HepG2 (cell line): ENCODE measurements at regions not wholly inside any gene's neighbourhood (a gene's known extent, or its start where the extent isn't known, plus 50 kb on each side); places are given as distances from the start of the nearest gene placed in this dataset.

Experiments
- ATAC-seq: fragments of 200-7000 bp; cut with Tn5 transposase; 3 replicates; pipeline ENCODE4 v1.9.1; 2020; ENCODE audit warnings: mild to moderate bottlenecking, moderate library complexity
- BruUV-seq: library from RNA; stranded (reverse); fragments of 400-500 nt; replicated peaks from 2 replicates; lab custom pipeline; 2021; lab: Mats Ljungman, UMichigan
- CTCF ChIA-PET: fragments of 300-600 bp; formaldehyde crosslinking; extraction: SDS; loops from one replicate; lab custom pipeline; 2021; ENCODE audit warnings: low total read pairs, inconsistent platforms, low intra/inter-chr PET ratio; lab: Yijun Ruan, JAX
- POLR2A ChIA-PET: fragments of 350-600 bp; sonication (Branson Sonifier 250); formaldehyde crosslinking; loops from one replicate; lab custom pipeline; 2020; ENCODE audit warnings: antibody characterized with exemption, inconsistent platforms; lab: Yijun Ruan, JAX
- DNase-seq: peaks from one replicate; pipeline ENCODE4 v3.0.0-alpha.2; 2015; ENCODE audit warnings: low spot score
- FAIRE-seq: peaks from 3 replicates; lab custom pipeline; 2011; peaks lifted over from hg19 to GRCh38; lab: Jason Lieb, UNC
- H2AFZ ChIP-seq: one replicate; pipeline ENCODE4 v1.6.1; 2011; ENCODE audit warnings: low read length, inconsistent platforms
- H3K27ac ChIP-seq: fragments of 300-600 bp; 3 replicates; pipeline ENCODE4 v1.8.0; 2011; ENCODE audit warnings: mixed run types, mild to moderate bottlenecking, mixed read lengths, low read length, inconsistent platforms; ENCODE audit not compliant: insufficient read depth; ENCODE audit errors: extremely low read length
- H3K27me3 ChIP-seq, 2 experiments: fragments of 200-600 bp in 1 of 2; 2 replicates in 1 of 2; 3 replicates in 1 of 2; pipeline versions ENCODE4 v1.6.0 to v1.8.0; 2011; ENCODE audit warnings: low read length in 2 of 2, mild to moderate bottlenecking in 2 of 2, moderate library complexity in 2 of 2, inconsistent platforms in 1 of 2; ENCODE audit not compliant: insufficient read depth in 2 of 2, control insufficient read depth in 1 of 2
- H3K36me3 ChIP-seq, 2 experiments: fragments of 200-600 bp in 1 of 2; replicated peaks in 1 of 2; 2 replicates in 1 of 2; 3 replicates in 1 of 2; pipeline versions ENCODE4 v1.5.1 to v1.8.0; 2011; ENCODE audit warnings: low read length in 2 of 2, inconsistent platforms in 1 of 2; ENCODE audit not compliant: insufficient read depth in 2 of 2, control insufficient read depth in 1 of 2
- H3K4me1 ChIP-seq: 2 replicates; pipeline ENCODE4 v1.5.1; 2012; ENCODE audit warnings: low read length, inconsistent platforms; ENCODE audit not compliant: insufficient read depth
- H3K4me2 ChIP-seq: 2 replicates; pipeline ENCODE4 v1.6.0; 2011; ENCODE audit warnings: low read depth, low read length, inconsistent platforms
- H3K4me3 ChIP-seq, 3 experiments: fragments of 200-600 bp in 1 of 3; sonication (generic), shearing (Covaris generic) in 1 of 3; replicated peaks in 1 of 3; 2 replicates each; pipeline ENCODE4 v1.5.1; 2011 to 2016; ENCODE audit warnings: low read length in 3 of 3, inconsistent platforms in 2 of 3, low read depth in 2 of 3, mild to moderate bottlenecking in 2 of 3, control low read depth in 1 of 3, mixed read lengths in 1 of 3; ENCODE audit not compliant: insufficient read depth in 1 of 3
- H3K79me2 ChIP-seq: one replicate; pipeline ENCODE4 v1.6.1; 2011; ENCODE audit warnings: low read length, inconsistent platforms; ENCODE audit not compliant: insufficient read depth
- H3K9ac ChIP-seq: 2 replicates; pipeline ENCODE4 v1.6.0; 2011; ENCODE audit warnings: mild to moderate bottlenecking, low read depth, low read length, inconsistent platforms; ENCODE audit not compliant: insufficient read depth
- H3K9me3 ChIP-seq: 2 replicates; pipeline ENCODE4 v1.5.1; 2012; ENCODE audit warnings: mild to moderate bottlenecking, low read length
- H4K20me1 ChIP-seq: 2 replicates; pipeline ENCODE4 v1.6.0; 2011; ENCODE audit warnings: inconsistent platforms, mild to moderate bottlenecking, low read length, moderate library complexity; ENCODE audit not compliant: insufficient read depth
- MED1 ChIP-seq: sonication (generic); formaldehyde crosslinking; IDR thresholded peaks from 2 replicates; pipeline ENCODE4 v1.4.0; 2020; ENCODE audit warnings: missing genetic modification reagents
- MEIS1 ChIP-seq: sonication (generic); formaldehyde crosslinking; IDR thresholded peaks from 2 replicates; pipeline ENCODE4 v1.9.0; 2021; ENCODE audit warnings: mild to moderate bottlenecking, missing genetic modification reagents, moderate library complexity, borderline replicate concordance
- NBN ChIP-seq: fragments of 450-650 bp; conservative IDR thresholded peaks from 2 replicates; pipeline ENCODE4 v1.6.1; 2017
- POLR2G ChIP-seq: fragments of 200-400 bp; formaldehyde crosslinking; IDR thresholded peaks from 2 replicates; pipeline ENCODE4 v1.6.1; 2018; ENCODE audit warnings: mild to moderate bottlenecking, low read depth, low read length, moderate library complexity
- TEAD3 ChIP-seq: optimal IDR thresholded peaks from 2 replicates; pipeline ENCODE3; 2016; ENCODE audit warnings: borderline replicate concordance
- ZBTB34 ChIP-seq: sonication (generic); formaldehyde crosslinking; IDR thresholded peaks from 2 replicates; pipeline ENCODE4 v1.8.0; 2022; ENCODE audit warnings: mild to moderate bottlenecking, missing genetic modification reagents
- ZFP41 ChIP-seq: sonication (generic); formaldehyde crosslinking; IDR thresholded peaks from 2 replicates; pipeline ENCODE4 v1.4.0; 2020; ENCODE audit warnings: mild to moderate bottlenecking, missing genetic modification reagents, borderline replicate concordance
- ZNF142 ChIP-seq: sonication (generic); formaldehyde crosslinking; IDR thresholded peaks from 2 replicates; pipeline ENCODE4 v1.4.0; 2020; ENCODE audit warnings: missing genetic modification reagents
- WGBS: methylation state at CpG from one replicate; pipeline ENCODE4 v1.1.6; 2017; ENCODE audit warnings: low lambda C conversion rate; 5-methylcytosine and 5-hydroxymethylcytosine counted together
- in situ Hi-C: cut with HindIII; loops from 2 replicates; pipeline ENCODE4 v1.10.0; 2017; ENCODE audit warnings: low pct_unique_long_range_greater_than_20kb; ENCODE audit not compliant: extremely low pct_ligation_motif_present
- intact Hi-C: fragments of 100-400 bp; cut with micrococcal nuclease; formaldehyde crosslinking; loops from one replicate; pipeline ENCODE4 v1.10.0; 2022; ENCODE audit not compliant: unreplicated experiment
- TF ChIP-seq, protein P1 (sequence below): sonication (generic); formaldehyde crosslinking; IDR thresholded peaks from 2 replicates; pipeline ENCODE4 v1.4.0; 2020; ENCODE audit warnings: missing genetic modification reagents

DNA sequence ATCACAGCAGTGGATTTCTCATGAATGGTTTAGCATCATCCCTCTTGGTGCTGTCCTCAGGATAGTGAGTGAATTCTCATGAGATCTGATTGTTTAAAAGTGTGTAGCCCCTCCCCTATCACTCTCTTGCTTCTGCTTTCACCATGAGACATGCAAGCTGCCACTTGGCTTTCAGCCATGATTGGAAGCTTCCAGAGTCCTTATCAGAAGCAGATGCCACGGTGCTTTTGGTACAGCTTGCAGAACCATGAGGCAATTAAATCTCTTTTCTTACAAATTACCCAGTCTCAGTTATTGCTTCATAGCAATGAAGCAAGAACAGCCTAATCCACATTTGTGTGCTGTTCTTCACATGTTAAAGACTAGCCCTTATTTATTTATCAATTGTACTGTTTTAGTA lies 495.2 kb upstream of the EPHA6 start:
- Histone ChIP-seq H4K20me1 (no peaks in the 10 kb centered on the region), H3K27ac (no peak overlapping the region), H3K36me3 (no peaks in the 10 kb centered on the region), H3K4me2 (no peak overlapping the region), H3K79me2 (no peaks in the 10 kb centered on the region), H3K9me3 (no peaks in the 10 kb centered on the region), H3K9ac (no peak overlapping the region), H2AFZ (no peak overlapping the region), H3K27me3 (no peaks in the 10 kb centered on the region), H3K4me1 (no peaks in the 10 kb centered on the region), H3K4me3 (no peak overlapping the region)
- ATAC-seq (no peak), DNase-seq (no peak), FAIRE-seq (no peak)
- intact Hi-C loops = no loop called here
- BruUV-seq = no TSS peak
- 0% methylated on average over 1 of the region's 1 CpG for WGBS
- CTCF ChIA-PET = no interaction called here
- TF ChIP-seq ZBTB34 (no peak), MED1 (no peak)
- POLR2A ChIA-PET = no interaction called here
- in situ Hi-C loops = no loop called here

GRCh38 chr3:96324087-96324486 lies 490.3 kb upstream of the EPHA6 start:
- no peak overlapping the region for H3K27ac ChIP-seq
- H2AFZ ChIP-seq = no peak overlapping the region
- H3K4me1 ChIP-seq = no peaks in the 10 kb centered on the region
- H3K9me3 ChIP-seq = no peaks in the 10 kb centered on the region
- WGBS = 71% methylated on average over 1 of the region's 1 CpG
- no peak for FAIRE-seq
- H3K27me3 ChIP-seq = no peaks in the 10 kb centered on the region
- CTCF ChIA-PET = no interaction called here
- no peak overlapping the region for H3K4me3 ChIP-seq
- intact Hi-C loops = no loop called here
- in situ Hi-C loops = no loop called here
- no TSS peak for BruUV-seq
- no peaks in the 10 kb centered on the region for H3K79me2 ChIP-seq
- no peaks in the 10 kb centered on the region for H3K36me3 ChIP-seq
- POLR2A ChIA-PET = no interaction called here
- H3K4me2 ChIP-seq = no peak overlapping the region
- H3K9ac ChIP-seq = no peak overlapping the region
- no peaks in the 10 kb centered on the region for H4K20me1 ChIP-seq
- no peak for DNase-seq
- ATAC-seq = no peak
- TF ChIP-seq, protein P1, sequence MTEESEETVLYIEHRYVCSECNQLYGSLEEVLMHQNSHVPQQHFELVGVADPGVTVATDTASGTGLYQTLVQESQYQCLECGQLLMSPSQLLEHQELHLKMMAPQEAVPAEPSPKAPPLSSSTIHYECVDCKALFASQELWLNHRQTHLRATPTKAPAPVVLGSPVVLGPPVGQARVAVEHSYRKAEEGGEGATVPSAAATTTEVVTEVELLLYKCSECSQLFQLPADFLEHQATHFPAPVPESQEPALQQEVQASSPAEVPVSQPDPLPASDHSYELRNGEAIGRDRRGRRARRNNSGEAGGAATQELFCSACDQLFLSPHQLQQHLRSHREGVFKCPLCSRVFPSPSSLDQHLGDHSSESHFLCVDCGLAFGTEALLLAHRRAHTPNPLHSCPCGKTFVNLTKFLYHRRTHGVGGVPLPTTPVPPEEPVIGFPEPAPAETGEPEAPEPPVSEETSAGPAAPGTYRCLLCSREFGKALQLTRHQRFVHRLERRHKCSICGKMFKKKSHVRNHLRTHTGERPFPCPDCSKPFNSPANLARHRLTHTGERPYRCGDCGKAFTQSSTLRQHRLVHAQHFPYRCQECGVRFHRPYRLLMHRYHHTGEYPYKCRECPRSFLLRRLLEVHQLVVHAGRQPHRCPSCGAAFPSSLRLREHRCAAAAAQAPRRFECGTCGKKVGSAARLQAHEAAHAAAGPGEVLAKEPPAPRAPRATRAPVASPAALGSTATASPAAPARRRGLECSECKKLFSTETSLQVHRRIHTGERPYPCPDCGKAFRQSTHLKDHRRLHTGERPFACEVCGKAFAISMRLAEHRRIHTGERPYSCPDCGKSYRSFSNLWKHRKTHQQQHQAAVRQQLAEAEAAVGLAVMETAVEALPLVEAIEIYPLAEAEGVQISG (CRISPR knock-in tag) = no peak
- no peak for TF ChIP-seq ZNF142 (CRISPR knock-in tag)
- TF ChIP-seq POLR2G = no peak
- no peak for TF ChIP-seq ZFP41 (CRISPR knock-in tag)
- no peak for TF ChIP-seq MEIS1 (CRISPR knock-in tag)
- no peak for TF ChIP-seq TEAD3 (CRISPR knock-in tag)
- TF ChIP-seq NBN = no peak
